Vagina (tissue), 2 donors: ENCODE measurements at regions not wholly inside any gene's neighbourhood (a gene's known extent, or its start where the extent isn't known, plus 50 kb on each side); places are given as distances from the start of the nearest gene placed in this dataset.

ENCODE experiments used
- POLR2A ChIP-seq, 2 donors: fragments of 450-650 bp; IDR thresholded peaks; one replicate each; pipeline ENCODE4 v1.6.1; 2017; ENCODE audit warnings: antibody characterized with exemption in 2 of 2, mild to moderate bottlenecking in 2 of 2, moderate library complexity in 2 of 2
- TF ChIP-seq, protein P1 (sequence below), 3 experiments: fragments of 450-650 bp in 2 of 3; fragments of 200-600 bp in 1 of 3; sonication (generic) in 1 of 3; IDR thresholded peaks; one replicate each; pipeline ENCODE4 v1.5.1; 2017 to 2019; ENCODE audit warnings: antibody characterized with exemption in 3 of 3, mild to moderate bottlenecking in 2 of 3, moderate library complexity in 2 of 3

DNA sequence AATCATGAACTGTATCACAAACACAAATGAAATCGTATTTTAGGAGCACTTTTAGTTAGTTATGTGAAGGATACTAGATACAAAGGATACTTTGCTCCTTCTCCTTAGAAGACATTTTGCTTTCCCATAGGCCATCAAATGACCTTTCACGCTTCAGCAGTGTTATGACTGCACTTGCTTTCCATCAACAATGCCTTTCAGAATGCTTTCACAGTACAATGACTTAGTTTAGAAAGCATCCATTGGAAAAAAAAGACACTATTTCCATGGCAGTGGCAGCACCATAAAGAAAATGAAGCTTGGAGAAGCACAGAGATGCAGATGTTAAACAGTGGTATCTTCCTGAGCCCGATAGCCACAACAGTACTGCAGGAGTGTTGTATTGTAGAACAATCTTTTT is 203.9 kb downstream of the PCSK1 start:
- TF ChIP-seq, protein P1, sequence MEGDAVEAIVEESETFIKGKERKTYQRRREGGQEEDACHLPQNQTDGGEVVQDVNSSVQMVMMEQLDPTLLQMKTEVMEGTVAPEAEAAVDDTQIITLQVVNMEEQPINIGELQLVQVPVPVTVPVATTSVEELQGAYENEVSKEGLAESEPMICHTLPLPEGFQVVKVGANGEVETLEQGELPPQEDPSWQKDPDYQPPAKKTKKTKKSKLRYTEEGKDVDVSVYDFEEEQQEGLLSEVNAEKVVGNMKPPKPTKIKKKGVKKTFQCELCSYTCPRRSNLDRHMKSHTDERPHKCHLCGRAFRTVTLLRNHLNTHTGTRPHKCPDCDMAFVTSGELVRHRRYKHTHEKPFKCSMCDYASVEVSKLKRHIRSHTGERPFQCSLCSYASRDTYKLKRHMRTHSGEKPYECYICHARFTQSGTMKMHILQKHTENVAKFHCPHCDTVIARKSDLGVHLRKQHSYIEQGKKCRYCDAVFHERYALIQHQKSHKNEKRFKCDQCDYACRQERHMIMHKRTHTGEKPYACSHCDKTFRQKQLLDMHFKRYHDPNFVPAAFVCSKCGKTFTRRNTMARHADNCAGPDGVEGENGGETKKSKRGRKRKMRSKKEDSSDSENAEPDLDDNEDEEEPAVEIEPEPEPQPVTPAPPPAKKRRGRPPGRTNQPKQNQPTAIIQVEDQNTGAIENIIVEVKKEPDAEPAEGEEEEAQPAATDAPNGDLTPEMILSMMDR (IDR thresholded peaks at IDR 0.05): no peak
- TF ChIP-seq POLR2A (IDR thresholded peaks at IDR 0.05): no peak
